ENCODE measurements at regions not wholly inside any gene's neighbourhood (a gene's known extent, or its start where the extent isn't known, plus 50 kb on each side); places are given as distances from the start of the nearest gene placed in this dataset.

- TF ChIP-seq CTCF (IDR thresholded peaks at IDR 0.05) (no peak), POLR2A (IDR thresholded peaks at IDR 0.05) (no peak)
These were observed 72.2 kb downstream of the VCPKMT start for GRCh38 chr14:50044042-50044651.

Measured in esophagus squamous epithelium (tissue), 4 donors.